ENCODE measurements at regions not wholly inside any gene's neighbourhood (a gene's known extent, or its start where the extent isn't known, plus 50 kb on each side); places are given as distances from the start of the nearest gene placed in this dataset.

DNA sequence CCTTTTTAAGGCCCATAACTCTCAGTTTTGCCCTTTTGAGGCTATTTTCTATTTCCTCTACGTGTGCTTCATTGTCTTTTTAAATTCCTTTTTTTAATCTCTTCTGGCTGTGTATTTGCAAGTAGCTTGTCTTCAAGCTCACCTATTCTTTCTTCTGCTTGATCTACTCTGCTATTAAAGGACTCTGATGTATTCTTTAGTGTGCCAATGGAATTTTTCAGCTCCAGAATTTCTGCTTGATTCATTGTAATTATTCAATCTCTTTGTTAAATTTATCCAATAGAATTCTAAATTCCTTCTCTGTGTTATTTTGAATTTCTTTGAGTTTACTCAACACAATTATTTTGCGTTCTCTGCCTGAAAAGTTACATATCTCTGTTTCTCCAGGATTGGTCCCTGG is 178.7 kb downstream of the FAM170A start:
- H3K4me1 ChIP-seq (ENCODE audit: low read depth): no peaks in the 10 kb centered on the region
- intact Hi-C loops (cut with DNase I, micrococcal nuclease): no loop called here
- peaks cover 5% of the 10 kb centered on the region for H3K9me3 ChIP-seq
- ATAC-seq (no peak), DNase-seq (no peak)
- H3K36me3 ChIP-seq (ENCODE audit: low read depth): no peaks in the 10 kb centered on the region
- TF ChIP-seq, protein P1, sequence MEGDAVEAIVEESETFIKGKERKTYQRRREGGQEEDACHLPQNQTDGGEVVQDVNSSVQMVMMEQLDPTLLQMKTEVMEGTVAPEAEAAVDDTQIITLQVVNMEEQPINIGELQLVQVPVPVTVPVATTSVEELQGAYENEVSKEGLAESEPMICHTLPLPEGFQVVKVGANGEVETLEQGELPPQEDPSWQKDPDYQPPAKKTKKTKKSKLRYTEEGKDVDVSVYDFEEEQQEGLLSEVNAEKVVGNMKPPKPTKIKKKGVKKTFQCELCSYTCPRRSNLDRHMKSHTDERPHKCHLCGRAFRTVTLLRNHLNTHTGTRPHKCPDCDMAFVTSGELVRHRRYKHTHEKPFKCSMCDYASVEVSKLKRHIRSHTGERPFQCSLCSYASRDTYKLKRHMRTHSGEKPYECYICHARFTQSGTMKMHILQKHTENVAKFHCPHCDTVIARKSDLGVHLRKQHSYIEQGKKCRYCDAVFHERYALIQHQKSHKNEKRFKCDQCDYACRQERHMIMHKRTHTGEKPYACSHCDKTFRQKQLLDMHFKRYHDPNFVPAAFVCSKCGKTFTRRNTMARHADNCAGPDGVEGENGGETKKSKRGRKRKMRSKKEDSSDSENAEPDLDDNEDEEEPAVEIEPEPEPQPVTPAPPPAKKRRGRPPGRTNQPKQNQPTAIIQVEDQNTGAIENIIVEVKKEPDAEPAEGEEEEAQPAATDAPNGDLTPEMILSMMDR (IDR thresholded peaks at IDR 0.05): no peak
- no peak overlapping the region for H3K4me3 ChIP-seq

DNA sequence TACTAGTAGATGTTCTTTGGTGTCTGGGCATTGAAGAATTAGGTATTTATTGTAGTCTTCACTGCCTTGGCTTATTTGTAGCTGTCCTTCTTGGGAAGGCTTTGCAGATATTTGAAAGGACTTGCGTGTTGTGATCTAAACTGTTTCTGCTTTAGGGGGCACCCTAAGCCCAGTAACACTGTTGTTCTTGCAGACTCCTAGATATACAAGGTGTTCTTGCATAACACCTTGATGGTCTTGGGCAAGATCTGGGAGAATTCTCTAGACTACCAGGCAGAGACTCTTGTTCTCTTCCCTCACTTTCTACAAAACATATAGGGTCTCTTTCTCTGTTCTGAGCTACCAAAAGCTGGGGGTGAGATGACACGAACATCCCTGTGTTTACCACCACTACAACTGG is 179.1 kb downstream of the FAM170A start:
- Histone ChIP-seq H3K36me3 (ENCODE audit: low read depth) (no peaks in the 10 kb centered on the region), H3K4me1 (ENCODE audit: low read depth) (no peaks in the 10 kb centered on the region), H3K4me3 (no peak overlapping the region), H3K9me3 (peaks cover 5% of the 10 kb centered on the region)
- intact Hi-C loops (cut with DNase I, micrococcal nuclease): no loop called here
- DNase-seq (no peak), ATAC-seq (no peak)
- TF ChIP-seq, protein P1 (IDR thresholded peaks at IDR 0.05): no peak

DNA sequence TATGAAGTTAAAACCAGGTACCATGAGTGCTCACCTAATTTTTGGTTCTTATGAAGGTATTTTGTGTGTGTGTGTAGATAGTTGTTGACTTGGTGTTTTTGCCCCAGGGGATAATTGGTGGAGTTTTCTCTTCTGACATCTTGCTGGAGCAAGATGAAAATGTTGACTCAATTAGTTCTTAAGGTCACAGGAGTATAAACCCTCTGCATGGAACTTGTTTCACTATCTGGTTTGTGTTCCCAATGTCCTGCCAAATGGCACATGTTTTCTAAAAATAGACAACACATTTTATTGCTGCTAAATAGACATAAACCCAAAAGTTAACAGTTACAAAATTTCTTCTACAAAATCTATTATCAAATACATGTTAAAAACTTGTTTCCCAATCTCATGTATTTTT is 180.9 kb downstream of the FAM170A start:
- no peak for DNase-seq
- intact Hi-C loops (cut with DNase I, micrococcal nuclease): no loop called here
- no peak overlapping the region for H3K4me3 ChIP-seq
- TF ChIP-seq, protein P1 (IDR thresholded peaks at IDR 0.05): no peak
- no peak for ATAC-seq
- H3K36me3 ChIP-seq (ENCODE audit: low read depth): no peaks in the 10 kb centered on the region
- peaks cover 5% of the 10 kb centered on the region for H3K9me3 ChIP-seq
- no peaks in the 10 kb centered on the region for H3K4me1 ChIP-seq (ENCODE audit: low read depth)

DNA sequence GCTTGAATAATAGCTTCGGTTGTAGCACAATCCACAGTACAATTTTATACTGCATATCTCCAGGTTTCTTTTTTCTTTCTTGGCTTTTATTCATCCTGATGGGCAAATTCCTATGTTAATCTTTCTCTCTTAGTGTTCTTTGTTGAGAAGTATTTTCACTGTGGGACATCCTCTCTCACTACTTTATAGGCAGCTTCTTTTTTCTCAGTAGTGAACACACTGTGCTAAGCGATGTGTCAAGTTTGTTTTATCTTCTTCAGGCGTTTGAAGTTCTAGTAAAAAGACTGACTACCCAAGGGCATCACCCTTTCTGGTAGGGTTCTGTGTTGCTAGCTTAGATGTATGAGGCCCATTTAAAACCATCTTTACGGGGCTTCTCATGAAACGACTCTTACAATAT is 182.1 kb downstream of the FAM170A start:
- TF ChIP-seq, protein P1 (IDR thresholded peaks at IDR 0.05): no peak
- intact Hi-C loops (cut with DNase I, micrococcal nuclease): no loop called here
- ATAC-seq: no peak

DNA sequence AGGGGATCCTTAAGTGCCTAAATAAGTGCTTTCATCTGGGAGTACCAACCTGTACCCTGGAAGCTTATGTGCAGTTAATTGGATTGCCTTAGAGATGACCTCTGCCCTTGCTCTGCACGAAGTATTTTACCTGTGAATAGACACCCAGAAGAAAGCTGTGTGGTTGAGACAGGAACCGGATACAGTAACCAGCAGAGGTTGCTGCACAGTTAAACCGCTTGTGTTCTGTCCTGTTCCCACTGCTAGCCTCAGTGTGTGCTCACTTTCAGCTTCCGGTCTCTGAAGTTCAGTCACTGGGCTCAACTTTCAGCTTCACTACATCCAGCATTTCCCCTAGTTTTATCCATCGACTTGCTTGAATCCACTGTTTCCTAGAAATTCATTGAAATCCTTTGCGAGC is 185.3 kb downstream of the FAM170A start:
- DNase-seq: no peak
- no peak overlapping the region for H3K4me3 ChIP-seq
- intact Hi-C loops (cut with DNase I, micrococcal nuclease): no loop called here
- H3K36me3 ChIP-seq (ENCODE audit: low read depth): no peaks in the 10 kb centered on the region
- TF ChIP-seq, protein P1 (IDR thresholded peaks at IDR 0.05): no peak
- no peaks in the 10 kb centered on the region for H3K9me3 ChIP-seq
- H3K4me1 ChIP-seq (ENCODE audit: low read depth): no peaks in the 10 kb centered on the region
- ATAC-seq: no peak

More for the DNA sequence above, 182.1 kb downstream of the FAM170A start:
- peaks cover 5% of the 10 kb centered on the region for H3K9me3 ChIP-seq
- H3K4me3 ChIP-seq: no peak overlapping the region
- no peaks in the 10 kb centered on the region for H3K4me1 ChIP-seq (ENCODE audit: low read depth)
- no peaks in the 10 kb centered on the region for H3K36me3 ChIP-seq (ENCODE audit: low read depth)
- DNase-seq: no peak

DNA sequence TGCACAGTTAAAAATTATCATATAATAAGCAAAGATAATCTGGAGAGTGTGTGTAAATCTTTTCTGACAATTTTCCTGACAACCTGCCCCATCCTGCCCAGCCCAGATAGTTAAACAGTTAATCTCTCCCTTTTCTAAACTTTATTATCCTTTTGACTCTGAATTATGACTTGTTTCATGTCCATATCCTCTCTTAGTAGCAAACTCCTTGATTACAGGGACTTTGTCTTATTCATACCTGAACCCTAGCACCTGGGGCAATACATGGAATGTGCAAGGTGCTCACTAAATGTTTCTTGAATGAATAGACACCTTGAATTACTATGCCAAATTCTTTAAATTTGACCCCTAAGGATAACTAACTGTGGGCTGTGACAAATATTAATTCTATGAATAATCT is 186.7 kb downstream of the FAM170A start:
- no peak for DNase-seq

More for the DNA sequence above, 186.7 kb downstream of the FAM170A start:
- no peak for ATAC-seq
- Histone ChIP-seq H3K4me1 (ENCODE audit: low read depth) (no peaks in the 10 kb centered on the region), H3K4me3 (no peak overlapping the region), H3K9me3 (no peaks in the 10 kb centered on the region), H3K36me3 (ENCODE audit: low read depth) (no peaks in the 10 kb centered on the region)
- TF ChIP-seq, protein P1 (IDR thresholded peaks at IDR 0.05): no peak
- intact Hi-C loops (cut with DNase I, micrococcal nuclease): no loop called here

Data from mucosa of descending colon (tissue), 3 donors.